GM23248 (cell line): ENCODE measurements at regions not wholly inside any gene's neighbourhood (a gene's known extent, or its start where the extent isn't known, plus 50 kb on each side); places are given as distances from the start of the nearest gene placed in this dataset.

Source experiments
- EZH2 ChIP-seq: fragments of 200-600 bp; sonication (generic); IDR thresholded peaks from 2 replicates; pipeline ENCODE4 v1.6.1; 2018; ENCODE audit warnings: antibody characterized with exemption, mild to moderate bottlenecking; ENCODE audit not compliant: insufficient read depth, poor library complexity, severe bottlenecking
- EZH2phosphoT487 ChIP-seq: fragments of 200-600 bp; sonication (generic); IDR thresholded peaks from 2 replicates; pipeline ENCODE4 v1.6.1; 2018; ENCODE audit warnings: antibody characterized with exemption, moderate library complexity, mild to moderate bottlenecking, low read depth; ENCODE audit not compliant: insufficient read depth

DNA sequence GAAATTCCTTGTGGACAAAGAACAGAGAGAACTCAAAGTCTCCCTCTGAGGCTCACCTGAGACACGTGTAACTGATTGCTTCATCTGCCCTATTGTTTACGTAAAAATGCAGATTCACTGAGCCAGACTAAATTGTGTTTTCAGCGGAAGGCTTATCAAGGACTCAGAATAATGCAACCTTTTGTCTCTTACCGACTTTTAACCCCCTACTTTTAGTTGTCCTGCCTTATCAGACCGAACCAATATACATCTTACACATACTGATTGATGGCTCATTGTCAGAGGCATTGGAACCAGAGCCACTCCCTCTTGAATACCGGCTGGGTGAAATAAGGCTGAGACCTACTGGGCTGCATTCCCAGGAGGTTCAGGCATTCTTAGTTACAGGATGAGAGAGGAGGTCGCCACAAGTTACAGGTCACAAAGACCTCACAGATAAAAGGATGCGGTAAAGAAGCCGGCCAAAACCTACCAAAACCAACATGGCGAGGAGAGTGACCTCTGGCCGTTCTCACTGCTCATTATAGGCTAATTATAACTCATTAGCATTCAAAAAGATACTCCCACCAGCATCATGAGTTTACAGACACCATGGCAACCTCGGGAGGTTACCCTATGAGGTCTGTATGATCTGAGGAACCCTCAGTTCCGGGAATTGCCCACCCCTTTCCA, 95.5 kb upstream of the ZNF184 start:
- TF ChIP-seq EZH2phosphoT487 = no peak
- no peak for TF ChIP-seq EZH2
